ENCODE measurements at regions not wholly inside any gene's neighbourhood (a gene's known extent, or its start where the extent isn't known, plus 50 kb on each side); places are given as distances from the start of the nearest gene placed in this dataset.

GRCh38 chr2:217654168-217654567 lies 348.6 kb downstream of the TNS1 start:
- Histone ChIP-seq H3K9ac (ENCODE audit: low read depth, low read length, poor library complexity) (no peak overlapping the region), H3K4me1 (ENCODE audit: control insufficient read depth in 2 of 2, insufficient read depth in 1 of 2, low read depth in 1 of 2, low read length in 2 of 2) (peaks cover 0 to 6% of the 10 kb centered on the region in 2 donors), H2BK120ac (ENCODE audit: low read depth, low read length) (no peak overlapping the region), H2AFZ (ENCODE audit: low read length) (no peak overlapping the region), H4K8ac (ENCODE audit: low read depth, low read length) (no peak overlapping the region), H2AK5ac (ENCODE audit: low read depth, low read length) (no peak overlapping the region), H3K36me3 (replicated peaks in 1 of 2; ENCODE audit: control insufficient read depth in 2 of 2, insufficient read depth in 2 of 2, low read length in 2 of 2) (no peaks in the 10 kb centered on the region), H3K4ac (ENCODE audit: low read length) (no peak overlapping the region), H3K27ac (replicated peaks; ENCODE audit: low read length) (no peak overlapping the region), H3K4me3 (ENCODE audit: low read length in 2 of 2) (no peak overlapping the region), H3K14ac (ENCODE audit: low read length) (no peak overlapping the region), H3K9me3 (replicated peaks in 1 of 2; ENCODE audit: control insufficient read depth in 2 of 2, insufficient read depth in 1 of 2, low read depth in 1 of 2, low read length in 2 of 2) (no peaks in the 10 kb centered on the region), H3K4me2 (ENCODE audit: insufficient read depth, low read length, poor library complexity, severe bottlenecking) (no peak overlapping the region), H2BK5ac (ENCODE audit: low read length) (no peak overlapping the region), H2BK12ac (ENCODE audit: low read length) (no peak overlapping the region), H4K91ac (ENCODE audit: low read depth, low read length, poor library complexity) (no peak overlapping the region), H2BK15ac (ENCODE audit: low read length) (no peak overlapping the region), H3K27me3 (ENCODE audit: control insufficient read depth in 3 of 3, insufficient read depth in 3 of 3, low read depth in 1 of 3, low read length in 3 of 3) (peaks cover 0 to 5% (median 0%) of the 10 kb centered on the region in 3 experiments), H3K79me1 (ENCODE audit: low read depth, low read length) (no peaks in the 10 kb centered on the region), H3K18ac (ENCODE audit: low read length) (no peak overlapping the region), H3K23ac (ENCODE audit: low read depth, low read length, poor library complexity) (no peak overlapping the region)
- no peak for DNase-seq (ENCODE audit: low spot score)
- WGBS, 2 donors (ENCODE audit: extremely low coverage in 2 of 2, insufficient read length in 2 of 2, insufficient replicate concordance in 1 of 2): no CpG with 5 or more reads among the region's 4 CpGs

DNA sequence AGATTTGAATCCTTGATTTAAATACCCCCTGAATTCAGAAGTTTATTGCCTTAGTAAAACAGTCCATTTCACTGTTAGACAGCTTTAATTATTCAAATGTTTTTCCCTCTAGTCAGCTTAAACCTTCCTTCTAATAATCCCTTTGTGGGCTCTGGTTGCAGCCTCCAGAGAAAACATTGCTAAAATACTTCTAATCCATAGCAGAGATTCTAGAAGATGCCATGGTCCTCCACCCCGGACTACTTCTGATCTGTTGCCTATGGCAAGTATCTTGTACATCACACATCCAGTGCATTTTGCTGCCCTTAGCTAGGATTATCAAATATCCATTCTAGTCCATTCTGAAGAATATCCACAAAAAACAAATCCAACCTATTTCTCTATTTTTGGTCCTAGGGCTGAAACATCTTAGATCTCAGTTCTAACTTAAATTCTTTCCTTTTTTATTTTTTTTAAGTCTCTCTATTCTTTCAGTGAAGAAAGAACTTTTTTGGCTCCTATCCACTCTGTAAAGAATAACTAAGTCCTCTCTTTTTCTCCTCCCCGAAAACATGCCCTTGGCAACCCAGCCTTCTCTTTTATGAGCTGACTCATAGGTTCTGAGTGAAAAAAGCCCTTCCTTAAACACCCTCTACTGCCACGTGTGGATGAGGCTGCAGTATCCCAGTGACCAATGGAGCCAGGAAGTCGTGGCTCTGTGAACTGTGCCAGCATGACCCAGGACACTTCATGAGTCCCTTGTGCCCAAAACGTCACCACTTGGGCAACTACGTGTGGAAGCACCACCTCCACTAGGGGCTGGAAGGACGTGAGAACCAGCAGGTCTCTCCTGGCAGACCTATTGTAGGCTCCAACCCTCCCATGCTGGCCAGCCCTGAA lies 349.8 kb downstream of the TNS1 start:
- Histone ChIP-seq H3K4me2 (ENCODE audit: insufficient read depth, low read length, poor library complexity, severe bottlenecking) (no peak overlapping the region), H3K9ac (ENCODE audit: low read depth, low read length, poor library complexity) (no peak overlapping the region), H3K4me1 (ENCODE audit: control insufficient read depth in 2 of 2, insufficient read depth in 1 of 2, low read depth in 1 of 2, low read length in 2 of 2) (peaks cover 0 to 6% of the 10 kb centered on the region in 2 donors), H3K27me3 (ENCODE audit: control insufficient read depth in 3 of 3, insufficient read depth in 3 of 3, low read depth in 1 of 3, low read length in 3 of 3) (peaks cover 0 to 5% (median 0%) of the 10 kb centered on the region in 3 experiments), H4K8ac (ENCODE audit: low read depth, low read length) (no peak overlapping the region), H2BK120ac (ENCODE audit: low read depth, low read length) (no peak overlapping the region), H3K23ac (ENCODE audit: low read depth, low read length, poor library complexity) (no peak overlapping the region), H4K91ac (ENCODE audit: low read depth, low read length, poor library complexity) (no peak overlapping the region), H3K4me3 (ENCODE audit: low read length in 2 of 2) (no peak overlapping the region), H2BK12ac (ENCODE audit: low read length) (no peak overlapping the region), H3K18ac (ENCODE audit: low read length) (peak overlapping the region; percentile 73), H3K27ac (replicated peaks; ENCODE audit: low read length) (no peak overlapping the region), H2AK5ac (ENCODE audit: low read depth, low read length) (peak overlapping the region; percentile 56), H3K79me1 (ENCODE audit: low read depth, low read length) (no peaks in the 10 kb centered on the region), H2BK15ac (ENCODE audit: low read length) (no peak overlapping the region), H3K36me3 (replicated peaks in 1 of 2; ENCODE audit: control insufficient read depth in 2 of 2, insufficient read depth in 2 of 2, low read length in 2 of 2) (no peaks in the 10 kb centered on the region), H3K9me3 (replicated peaks in 1 of 2; ENCODE audit: control insufficient read depth in 2 of 2, insufficient read depth in 1 of 2, low read depth in 1 of 2, low read length in 2 of 2) (no peaks in the 10 kb centered on the region), H3K4ac (ENCODE audit: low read length) (no peak overlapping the region), H2AFZ (ENCODE audit: low read length) (no peak overlapping the region), H2BK5ac (ENCODE audit: low read length) (no peak overlapping the region), H3K14ac (ENCODE audit: low read length) (no peak overlapping the region)
- WGBS, 2 donors (ENCODE audit: extremely low coverage in 2 of 2, insufficient read length in 2 of 2, insufficient replicate concordance in 1 of 2): no CpG with 5 or more reads among the region's 7 CpGs
- no peak for DNase-seq (ENCODE audit: low spot score)

DNA sequence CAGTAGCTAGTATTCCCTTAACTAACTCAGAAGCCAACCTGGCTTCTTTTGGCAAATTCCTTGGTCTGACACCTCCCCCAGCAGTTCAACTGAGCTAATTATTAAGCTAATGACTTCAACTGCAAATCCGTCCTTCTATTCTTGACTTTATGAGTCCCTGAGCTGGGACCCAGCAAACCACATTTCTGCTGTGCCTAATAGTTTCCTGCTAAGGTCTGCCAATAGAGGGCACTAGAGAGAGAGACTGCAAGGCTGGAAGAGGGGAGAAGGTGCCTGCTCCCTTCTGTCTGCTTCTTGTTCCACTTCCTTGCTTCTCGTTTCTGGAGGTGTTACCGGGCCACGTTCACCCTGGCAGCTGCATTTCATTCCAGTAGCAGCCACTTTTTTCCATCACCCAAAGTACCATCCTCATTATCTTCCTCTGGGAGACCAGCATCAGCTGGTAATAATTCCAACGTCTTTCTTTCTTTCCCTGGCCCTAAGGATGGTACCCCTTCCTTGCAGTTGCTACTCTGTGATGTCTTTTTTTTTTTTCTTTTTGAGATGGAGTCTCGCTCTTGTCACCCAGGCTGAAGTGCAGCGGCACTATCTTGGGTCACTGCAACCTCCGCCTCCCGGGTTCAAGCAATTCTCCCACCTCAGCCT lies 352.0 kb downstream of the TNS1 start:
- Histone ChIP-seq H3K27me3 (ENCODE audit: control insufficient read depth in 3 of 3, insufficient read depth in 3 of 3, low read depth in 1 of 3, low read length in 3 of 3) (no peaks in the 10 kb centered on the region), H3K79me1 (ENCODE audit: low read depth, low read length) (no peaks in the 10 kb centered on the region), H3K27ac (replicated peaks; ENCODE audit: low read length) (no peak overlapping the region), H3K4me3 (ENCODE audit: low read length in 2 of 2) (no peak overlapping the region), H3K23ac (ENCODE audit: low read depth, low read length, poor library complexity) (no peak overlapping the region), H2BK5ac (ENCODE audit: low read length) (no peak overlapping the region), H3K9me3 (replicated peaks in 1 of 2; ENCODE audit: control insufficient read depth in 2 of 2, insufficient read depth in 1 of 2, low read depth in 1 of 2, low read length in 2 of 2) (no peaks in the 10 kb centered on the region), H3K4me2 (ENCODE audit: insufficient read depth, low read length, poor library complexity, severe bottlenecking) (no peak overlapping the region), H2AFZ (ENCODE audit: low read length) (no peak overlapping the region), H2BK15ac (ENCODE audit: low read length) (no peak overlapping the region), H4K8ac (ENCODE audit: low read depth, low read length) (no peak overlapping the region), H2BK12ac (ENCODE audit: low read length) (no peak overlapping the region), H2AK5ac (ENCODE audit: low read depth, low read length) (no peak overlapping the region), H2BK120ac (ENCODE audit: low read depth, low read length) (no peak overlapping the region), H3K9ac (ENCODE audit: low read depth, low read length, poor library complexity) (no peak overlapping the region), H4K91ac (ENCODE audit: low read depth, low read length, poor library complexity) (no peak overlapping the region), H3K18ac (ENCODE audit: low read length) (no peak overlapping the region), H3K4ac (ENCODE audit: low read length) (no peak overlapping the region), H3K4me1 (ENCODE audit: control insufficient read depth in 2 of 2, insufficient read depth in 1 of 2, low read depth in 1 of 2, low read length in 2 of 2) (peaks cover 0 to 6% of the 10 kb centered on the region in 2 donors), H3K14ac (ENCODE audit: low read length) (no peak overlapping the region), H3K36me3 (replicated peaks in 1 of 2; ENCODE audit: control insufficient read depth in 2 of 2, insufficient read depth in 2 of 2, low read length in 2 of 2) (no peaks in the 10 kb centered on the region)
- no CpG with 5 or more reads among the region's 9 CpGs for WGBS, 2 donors (ENCODE audit: extremely low coverage in 2 of 2, insufficient read length in 2 of 2, insufficient replicate concordance in 1 of 2)
- peak; percentile 69 for DNase-seq (ENCODE audit: low spot score)

DNA sequence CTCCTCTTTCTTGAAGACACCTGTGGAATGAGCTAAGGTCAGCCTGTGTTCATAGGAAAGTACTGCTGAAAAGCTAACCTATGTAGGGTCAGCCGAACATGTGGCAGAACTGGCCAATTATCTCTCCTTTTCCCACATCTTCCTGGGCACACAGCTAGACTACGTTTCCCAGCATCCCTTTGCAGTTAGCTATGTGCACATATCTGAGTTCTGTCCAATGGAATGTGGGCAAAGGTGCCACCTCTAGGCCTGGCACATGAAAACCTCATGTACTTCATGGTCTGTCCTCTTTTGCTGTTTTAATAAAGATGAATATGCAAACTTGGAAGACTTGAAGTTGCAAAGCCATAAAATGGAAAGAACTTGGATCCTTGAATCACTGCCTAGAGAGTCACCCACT lies 352.6 kb downstream of the TNS1 start:
- Histone ChIP-seq H2BK15ac (ENCODE audit: low read length) (no peak overlapping the region), H4K91ac (ENCODE audit: low read depth, low read length, poor library complexity) (no peak overlapping the region)
- no peak for DNase-seq (ENCODE audit: low spot score)

More for the DNA sequence above, 352.6 kb downstream of the TNS1 start:
- Histone ChIP-seq H3K9me3 (replicated peaks in 1 of 2; ENCODE audit: control insufficient read depth in 2 of 2, insufficient read depth in 1 of 2, low read depth in 1 of 2, low read length in 2 of 2) (no peaks in the 10 kb centered on the region), H3K9ac (ENCODE audit: low read depth, low read length, poor library complexity) (no peak overlapping the region), H2BK120ac (ENCODE audit: low read depth, low read length) (no peak overlapping the region), H3K18ac (ENCODE audit: low read length) (no peak overlapping the region), H2BK5ac (ENCODE audit: low read length) (no peak overlapping the region), H3K4ac (ENCODE audit: low read length) (no peak overlapping the region), H3K4me1 (ENCODE audit: control insufficient read depth in 2 of 2, insufficient read depth in 1 of 2, low read depth in 1 of 2, low read length in 2 of 2) (peaks cover 0 to 6% of the 10 kb centered on the region in 2 donors), H3K4me3 (ENCODE audit: low read length in 2 of 2) (no peak overlapping the region), H3K23ac (ENCODE audit: low read depth, low read length, poor library complexity) (no peak overlapping the region), H2AFZ (ENCODE audit: low read length) (no peak overlapping the region), H3K27me3 (ENCODE audit: control insufficient read depth in 3 of 3, insufficient read depth in 3 of 3, low read depth in 1 of 3, low read length in 3 of 3) (no peaks in the 10 kb centered on the region), H4K8ac (ENCODE audit: low read depth, low read length) (no peak overlapping the region), H3K27ac (replicated peaks; ENCODE audit: low read length) (no peak overlapping the region), H2BK12ac (ENCODE audit: low read length) (no peak overlapping the region), H2AK5ac (ENCODE audit: low read depth, low read length) (no peak overlapping the region), H3K14ac (ENCODE audit: low read length) (no peak overlapping the region), H3K4me2 (ENCODE audit: insufficient read depth, low read length, poor library complexity, severe bottlenecking) (no peak overlapping the region), H3K36me3 (replicated peaks in 1 of 2; ENCODE audit: control insufficient read depth in 2 of 2, insufficient read depth in 2 of 2, low read length in 2 of 2) (no peaks in the 10 kb centered on the region), H3K79me1 (ENCODE audit: low read depth, low read length) (no peaks in the 10 kb centered on the region)
- no CpG with 5 or more reads among the region's 2 CpGs for WGBS, 2 donors (ENCODE audit: extremely low coverage in 2 of 2, insufficient read length in 2 of 2, insufficient replicate concordance in 1 of 2)

Data from neuronal stem cell (in vitro differentiated cells).